ENCODE measurements at regions not wholly inside any gene's neighbourhood (a gene's known extent, or its start where the extent isn't known, plus 50 kb on each side); places are given as distances from the start of the nearest gene placed in this dataset.

DNA sequence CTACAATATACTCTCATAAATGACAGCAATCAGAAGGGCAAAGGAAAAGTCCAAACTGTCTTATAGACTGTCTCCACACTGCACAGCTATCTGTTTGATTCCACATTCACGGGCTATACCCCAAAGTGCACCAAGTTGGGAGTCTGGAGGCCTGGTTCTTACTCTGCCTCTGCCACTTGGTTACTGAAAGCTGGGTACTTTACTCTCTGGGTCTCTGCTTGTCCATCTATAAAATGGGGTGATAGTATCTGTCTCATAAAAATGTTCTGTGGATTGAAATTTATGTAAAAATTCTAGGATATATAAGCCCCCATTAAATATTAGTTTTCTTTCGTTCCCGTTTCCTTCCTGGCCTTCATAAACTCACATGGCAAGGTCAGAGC lies 86.5 kb downstream of the CD164 start:
- DNase-seq (ENCODE audit: low read depth in 1 of 2, low spot score in 1 of 2): no peak

DNA sequence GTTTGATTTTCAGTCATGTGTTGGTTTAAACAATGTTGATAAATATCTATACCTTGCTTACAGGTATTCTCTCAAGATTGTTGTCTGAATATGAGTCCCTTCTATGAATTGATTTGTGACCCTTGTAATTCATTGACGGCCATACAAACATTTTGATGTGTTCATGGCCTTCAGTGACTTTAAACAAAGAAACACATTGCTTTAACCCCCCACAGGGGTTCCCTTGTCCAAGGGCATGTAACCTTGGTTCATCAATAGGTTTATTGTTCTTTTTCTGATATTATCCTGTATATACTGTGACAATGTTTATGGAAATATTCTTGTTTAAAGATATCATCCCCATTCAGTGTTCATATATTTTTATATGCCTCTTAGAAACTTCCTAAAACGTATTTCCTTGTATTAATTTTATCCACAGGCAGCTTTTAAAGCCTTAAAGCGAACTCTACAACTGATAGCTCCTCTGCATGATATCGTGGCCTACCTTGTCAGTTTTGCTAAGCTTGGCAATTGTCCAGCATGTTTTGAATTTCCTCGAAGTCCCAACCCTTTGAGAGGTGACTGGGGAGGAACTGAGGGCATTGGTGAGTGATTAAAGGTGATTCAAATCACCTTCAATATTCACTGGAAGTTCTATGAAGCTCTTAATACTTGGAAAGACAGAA lies 87.0 kb downstream of the CD164 start:
- no peak for DNase-seq (ENCODE audit: low read depth in 1 of 2, low spot score in 1 of 2)

DNA sequence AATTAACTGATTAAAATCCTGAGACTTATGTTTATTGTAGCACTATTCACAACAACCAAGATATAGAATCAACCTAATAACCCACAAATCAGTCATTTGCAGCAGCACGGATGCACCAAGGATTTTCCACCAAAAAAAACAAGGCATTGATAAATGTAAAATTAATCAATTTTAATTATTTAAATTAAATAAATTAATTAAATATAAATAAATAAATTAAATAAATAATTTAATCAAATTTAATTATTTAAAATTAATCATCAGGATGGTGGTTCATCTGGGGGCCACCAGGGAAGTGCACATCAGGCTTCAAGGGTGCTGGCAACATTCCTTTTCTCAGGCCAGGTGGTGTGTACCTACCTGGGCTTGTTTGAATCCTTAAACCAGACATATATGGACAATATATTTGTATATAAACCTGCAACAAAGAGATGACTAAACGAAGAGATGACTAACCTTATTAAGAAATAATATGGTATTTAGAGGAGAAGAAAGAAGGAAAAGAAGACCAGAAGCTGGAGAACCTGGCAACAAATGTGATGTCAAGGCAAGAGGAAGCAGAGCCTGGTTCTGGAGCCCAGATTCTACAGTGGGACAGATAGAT lies 89.2 kb downstream of the CD164 start:
- DNase-seq (ENCODE audit: low read depth in 1 of 2, low spot score in 1 of 2): no peak

DNA sequence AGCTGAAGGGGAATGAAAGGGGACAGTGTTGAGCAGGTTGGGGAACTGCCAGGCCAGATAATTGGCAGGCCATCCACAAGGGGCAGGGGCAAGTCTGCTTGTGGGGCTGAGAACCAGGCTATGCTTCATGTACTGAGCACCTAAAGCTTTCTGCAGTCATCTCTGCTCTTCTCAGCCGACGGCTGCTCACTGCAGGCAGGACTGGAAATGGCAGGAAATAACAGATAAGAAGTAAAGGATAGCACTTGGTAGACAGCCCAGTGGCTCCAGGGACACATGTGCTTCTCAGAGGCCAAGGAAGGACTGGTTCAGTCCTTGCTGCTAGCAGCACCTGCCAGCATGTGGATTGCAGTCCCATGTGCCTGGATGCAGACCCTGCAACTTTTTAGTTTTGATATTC lies 89.8 kb downstream of the CD164 start:
- no peak for DNase-seq (ENCODE audit: low read depth in 1 of 2, low spot score in 1 of 2)

DNA sequence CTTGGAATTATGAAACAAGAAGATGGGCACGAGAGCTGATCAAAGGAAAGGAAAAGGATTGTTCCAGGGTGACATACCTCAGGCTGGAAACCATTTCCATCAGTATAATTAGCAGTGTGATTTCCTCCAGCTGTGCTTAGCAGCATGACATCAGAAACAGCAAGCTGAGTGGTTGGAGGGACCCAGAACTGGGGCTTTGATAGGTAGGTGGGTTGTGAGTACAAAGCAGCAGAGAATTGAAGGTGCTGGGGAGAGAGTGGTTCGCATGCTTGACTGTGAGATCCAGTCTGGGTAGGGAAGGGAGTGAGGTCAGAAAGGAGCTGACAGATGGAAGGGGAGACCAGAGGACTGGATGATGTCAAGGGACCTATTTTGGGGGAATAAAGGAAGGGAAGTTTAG lies 90.4 kb downstream of the CD164 start:
- DNase-seq (ENCODE audit: low read depth in 1 of 2, low spot score in 1 of 2): no peak

DNA sequence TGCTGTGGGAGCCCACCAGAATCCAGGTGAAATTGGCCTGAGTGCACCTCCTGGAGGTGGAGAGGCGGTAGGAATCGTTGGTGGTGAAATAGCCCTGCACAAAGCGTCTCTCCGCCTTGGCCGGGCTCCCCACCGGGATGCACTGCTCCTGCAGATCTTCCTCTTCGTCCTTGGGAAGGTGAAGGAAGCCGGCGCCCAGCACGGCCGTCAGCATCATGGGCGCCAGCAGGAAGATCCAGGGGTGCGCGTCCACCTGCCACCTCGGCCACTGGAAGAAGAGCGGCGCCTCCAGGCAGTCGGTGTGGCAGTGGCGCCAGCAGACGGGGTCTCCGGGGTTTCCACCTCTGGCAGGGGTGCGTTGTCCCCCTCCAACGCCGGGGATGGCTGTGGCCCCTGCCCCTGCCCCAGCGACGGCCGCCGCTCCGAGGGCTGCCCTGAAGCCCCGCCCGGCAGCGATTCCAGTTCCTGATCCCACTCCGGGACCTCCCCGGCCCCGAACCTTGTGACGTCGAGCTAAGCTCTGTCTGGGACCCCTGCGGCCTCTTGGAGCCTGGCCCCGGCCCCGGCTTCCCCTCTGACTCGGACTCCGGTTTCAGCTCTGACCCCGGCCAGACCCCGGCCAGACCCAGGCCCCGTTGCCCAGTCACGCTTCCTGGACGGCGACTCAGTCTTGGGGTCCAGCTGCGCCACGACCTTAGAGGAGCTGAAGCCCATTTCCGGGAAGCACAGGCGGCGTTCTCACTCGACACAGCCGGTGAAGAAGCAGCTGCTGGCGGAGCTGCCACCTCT lies 91.9 kb downstream of the CD164 start:
- no peak for DNase-seq (ENCODE audit: low read depth in 1 of 2, low spot score in 1 of 2)

GRCh38 chr6:109285366-109285765 lies 96.9 kb downstream of the CD164 start:
- no peak for DNase-seq (ENCODE audit: low read depth in 1 of 2, low spot score in 1 of 2)

DNA sequence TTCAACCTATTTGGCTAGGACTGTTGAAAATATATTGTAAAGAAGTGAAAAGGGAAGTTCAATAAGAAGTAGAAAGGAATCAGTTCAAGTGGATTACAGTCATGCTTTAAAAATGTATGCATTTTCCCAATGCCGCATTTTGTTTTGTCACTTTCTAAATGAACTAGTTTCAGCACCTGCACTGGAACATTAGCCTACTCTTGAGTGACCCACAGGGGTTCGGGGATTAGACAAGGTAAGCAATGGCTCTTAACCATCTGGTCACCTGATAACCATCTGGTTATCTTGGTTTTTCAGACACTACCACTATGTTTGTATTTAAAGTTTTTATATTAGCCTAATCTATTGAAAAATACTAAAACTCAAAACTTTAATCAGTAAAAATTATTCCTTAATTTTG lies 97.6 kb downstream of the CD164 start:
- DNase-seq (ENCODE audit: low read depth in 1 of 2, low spot score in 1 of 2): no peak

DNA sequence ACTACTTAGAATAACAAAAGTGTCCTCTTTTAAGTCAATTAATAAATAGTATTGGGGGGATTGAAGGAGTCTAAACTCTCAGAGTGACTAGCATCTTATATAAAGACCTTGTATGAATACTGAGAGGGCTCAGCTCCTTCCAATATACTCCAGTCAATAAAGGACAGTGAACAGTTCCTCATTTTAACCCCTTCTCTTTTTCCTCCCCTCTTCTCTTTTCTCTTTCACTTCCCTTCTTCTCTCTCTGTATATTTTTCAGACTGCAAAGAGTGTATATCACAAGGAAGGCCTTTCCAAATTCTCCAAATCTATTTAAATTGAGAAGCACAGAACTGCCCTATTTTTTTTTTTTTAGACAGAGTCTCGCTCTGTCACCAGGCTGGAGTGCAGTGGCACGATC lies 99.5 kb downstream of the CD164 start:
- no peak for DNase-seq (ENCODE audit: low read depth in 1 of 2, low spot score in 1 of 2)

DNA sequence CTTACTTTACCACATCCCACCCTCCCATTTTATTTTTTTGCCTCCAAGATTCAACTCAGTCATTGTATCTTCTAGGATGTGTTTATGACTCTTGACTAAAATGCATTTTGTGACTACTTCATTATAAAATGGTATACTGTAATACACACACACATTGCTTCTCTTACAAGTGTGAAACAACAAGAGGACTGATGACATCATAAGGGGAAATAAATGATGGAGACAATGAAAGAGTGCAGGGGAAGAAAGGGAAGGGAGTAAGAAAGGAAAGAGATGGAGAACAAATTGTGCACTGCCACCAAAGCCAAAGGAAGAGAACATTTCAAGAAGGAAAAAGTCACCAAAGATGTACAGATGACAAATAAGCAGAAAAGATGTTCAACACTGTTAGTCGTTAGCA lies 102.6 kb downstream of the CD164 start:
- no peak for DNase-seq (ENCODE audit: low read depth in 1 of 2, low spot score in 1 of 2)

DNA sequence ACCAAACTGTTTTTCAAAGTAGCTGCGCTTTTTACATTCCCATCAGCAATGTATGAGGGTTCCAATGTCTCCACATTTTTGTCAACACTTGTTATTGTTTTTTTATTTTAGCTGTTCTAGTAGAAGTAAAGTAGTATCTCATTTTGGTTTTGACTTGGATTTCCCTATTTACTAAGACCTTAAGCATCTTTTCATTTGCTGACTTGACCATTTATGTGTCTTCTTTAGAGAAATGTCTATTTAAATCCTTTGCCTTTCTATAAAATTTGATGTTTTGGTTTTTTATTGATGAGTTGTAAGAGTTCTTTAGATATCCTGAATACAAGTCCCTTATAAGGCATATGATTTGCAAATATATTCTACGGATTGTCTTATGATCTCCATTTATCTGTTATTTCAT lies 110.6 kb downstream of the CD164 start:
- DNase-seq (ENCODE audit: low read depth in 1 of 2, low spot score in 1 of 2): no peak

GRCh38 chr6:109269953-109270517 lies 112.2 kb downstream of the CD164 start:
- no peak for DNase-seq (ENCODE audit: low read depth in 1 of 2, low spot score in 1 of 2)

GRCh38 chr6:109269057-109269456 lies 113.2 kb downstream of the CD164 start:
- no peak for DNase-seq (ENCODE audit: low read depth in 1 of 2, low spot score in 1 of 2)

DNA sequence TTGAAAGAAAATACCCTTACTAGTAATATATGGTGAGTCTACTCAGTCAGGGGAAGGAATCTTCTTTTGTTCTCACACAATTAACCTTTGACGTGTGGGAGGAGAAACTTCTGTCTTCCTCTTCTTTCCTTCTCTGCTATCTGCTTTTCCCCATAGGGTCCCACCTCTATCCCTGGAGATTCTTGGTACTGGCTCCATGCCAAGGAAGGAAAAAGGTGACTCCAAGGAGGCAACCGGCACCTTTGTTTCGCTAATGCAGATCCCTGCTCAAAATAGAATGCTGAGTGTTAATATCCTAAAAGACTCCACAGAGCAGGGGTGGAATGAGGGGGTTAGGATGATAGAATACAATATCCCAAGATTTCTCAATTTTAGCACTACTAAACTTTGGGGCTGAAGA lies 116.7 kb downstream of the CD164 start:
- no peak for DNase-seq (ENCODE audit: low read depth in 1 of 2, low spot score in 1 of 2)

DNA sequence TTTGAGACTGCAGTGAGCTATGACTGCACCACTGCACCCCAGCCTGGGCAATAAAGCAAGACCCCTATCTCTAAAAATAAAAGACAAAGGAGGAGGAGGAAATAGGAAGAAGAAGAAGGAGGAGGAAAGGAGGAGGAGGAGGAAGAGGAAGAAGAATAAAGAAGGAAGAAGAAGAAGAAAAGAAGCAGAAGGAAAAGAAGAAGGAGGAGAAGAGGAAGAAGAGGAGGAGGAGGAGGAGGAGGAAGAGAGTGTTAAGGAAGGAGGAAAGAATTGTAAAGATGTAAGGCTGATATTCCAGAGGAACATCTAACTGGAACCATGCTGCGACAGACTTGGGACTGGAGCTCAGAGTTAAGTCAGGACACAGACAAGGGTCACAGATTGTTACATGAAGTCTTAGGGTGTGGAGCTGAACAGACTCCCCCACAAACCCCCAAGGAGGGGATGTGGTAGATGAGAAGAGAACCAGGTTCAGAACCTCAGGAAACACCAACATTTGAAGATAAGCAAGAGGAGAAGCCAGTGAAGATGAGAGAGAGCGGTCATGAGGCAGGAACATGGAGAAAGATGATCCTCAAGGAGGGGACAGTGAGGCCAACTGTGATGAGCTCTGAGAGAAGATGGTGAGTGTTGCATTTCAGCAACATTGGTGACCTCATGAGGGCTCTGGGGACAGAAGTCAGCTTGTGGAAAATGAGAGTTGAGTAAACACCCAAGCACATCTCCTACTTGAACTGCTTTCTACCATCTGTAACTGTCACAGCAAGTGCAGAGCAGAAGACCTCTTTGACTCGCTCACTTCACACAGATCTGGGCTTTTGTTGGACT lies 118.2 kb downstream of the CD164 start:
- DNase-seq (ENCODE audit: low read depth in 1 of 2, low spot score in 1 of 2): no peak

DNA sequence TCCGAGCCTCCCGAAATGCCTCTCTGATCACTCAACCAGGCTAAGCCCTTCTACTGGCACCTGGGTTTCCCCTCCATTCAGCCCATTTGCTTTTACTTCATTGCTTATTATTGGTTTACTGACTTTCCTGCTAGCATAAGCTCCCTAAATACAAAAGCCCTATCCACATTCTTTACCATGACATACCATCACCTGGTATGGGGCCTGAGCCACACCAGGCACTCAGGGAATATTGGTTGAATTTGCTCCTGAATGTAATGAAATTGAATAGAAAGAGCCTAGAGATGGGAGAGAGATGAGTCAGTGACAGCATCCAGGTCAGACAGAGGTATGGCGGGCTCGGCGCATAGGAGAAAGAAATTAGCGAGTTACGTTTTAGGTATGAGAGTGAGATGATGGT lies 120.0 kb downstream of the CD164 start:
- DNase-seq (ENCODE audit: low read depth in 1 of 2, low spot score in 1 of 2): no peak

DNA sequence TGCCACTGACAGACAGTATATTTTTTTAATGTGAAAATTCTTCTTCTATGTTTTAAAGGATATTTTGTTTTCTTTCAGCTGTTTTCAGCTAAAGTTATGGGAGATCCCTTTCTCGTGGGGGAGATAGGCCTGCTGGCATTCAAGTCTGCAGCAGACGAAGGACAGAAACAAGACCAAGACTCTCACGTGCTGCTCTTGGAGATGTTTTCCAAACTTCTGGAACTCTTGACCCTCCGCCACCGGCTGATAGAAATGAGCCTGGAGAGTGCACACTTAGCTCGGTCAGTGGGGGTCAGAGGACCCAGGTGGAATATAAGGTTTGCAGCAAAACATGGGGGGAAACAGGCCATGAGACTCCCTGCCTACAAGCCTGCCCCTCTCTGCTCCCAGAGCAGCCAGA lies 120.5 kb downstream of the CD164 start:
- no peak for DNase-seq (ENCODE audit: low read depth in 1 of 2, low spot score in 1 of 2)

GRCh38 chr6:109260701-109261100 lies 121.6 kb downstream of the CD164 start:
- no peak for DNase-seq (ENCODE audit: low read depth in 1 of 2, low spot score in 1 of 2)

DNA sequence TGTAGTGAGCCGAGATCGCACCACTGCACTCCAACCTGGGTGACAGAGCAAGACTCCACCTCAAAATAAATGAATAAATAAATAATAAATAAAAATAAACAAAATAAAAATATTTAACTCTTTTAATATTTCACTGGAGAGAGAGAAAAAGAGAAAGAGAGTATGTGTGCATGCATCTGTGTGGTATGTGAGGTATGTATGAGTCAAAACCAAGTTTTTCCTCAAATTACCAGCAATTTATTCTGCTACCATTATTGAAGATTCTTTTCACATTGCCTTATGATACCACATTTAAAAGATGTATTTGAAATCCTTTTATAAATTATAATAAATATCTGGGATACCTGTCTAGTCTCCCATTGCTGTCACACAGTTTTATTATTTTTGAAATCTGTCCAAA lies 122.1 kb downstream of the CD164 start:
- no peak for DNase-seq (ENCODE audit: low read depth in 1 of 2, low spot score in 1 of 2)

DNA sequence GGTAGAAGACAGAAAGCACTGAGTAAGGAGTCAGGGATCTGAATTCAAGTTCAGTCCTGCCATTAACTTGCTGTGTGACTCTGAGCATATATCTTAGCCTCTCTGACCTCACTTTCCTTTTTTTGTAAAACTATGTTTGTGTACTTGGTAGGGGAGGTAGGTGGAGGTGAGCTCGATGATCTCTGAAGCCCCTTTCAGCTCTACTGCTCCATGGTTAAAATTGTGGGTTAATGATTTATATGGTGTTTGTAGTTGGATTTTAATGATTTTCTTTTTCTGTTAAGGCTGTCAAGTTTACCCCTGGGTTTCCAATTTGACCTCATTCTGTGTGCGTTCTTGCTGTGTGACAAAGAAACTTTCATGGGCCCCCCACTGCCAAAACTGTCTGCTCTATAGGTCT lies 124.1 kb downstream of the CD164 start:
- DNase-seq (ENCODE audit: low read depth in 1 of 2, low spot score in 1 of 2): no peak

- DNase-seq (ENCODE audit: low read depth in 1 of 2, low spot score in 1 of 2): no peak
Observed at GRCh38 chr6:109257494-109257893, 124.8 kb downstream of the CD164 start.
